D721Med (cell line): ENCODE measurements at regions not wholly inside any gene's neighbourhood (a gene's known extent, or its start where the extent isn't known, plus 50 kb on each side); places are given as distances from the start of the nearest gene placed in this dataset.
"Not testable (repeated sequence)": the region's sequence is repeated elsewhere in the genome, so short reads cannot be mapped to it uniquely, and the experiment has no call there.

Experiments used
- DNase-seq: peaks from one replicate; pipeline ENCODE4 v3.0.0; 2011; ENCODE audit warnings: low spot score; ENCODE audit not compliant: insufficient read length
- FAIRE-seq: peaks from 2 replicates; lab custom pipeline; 2011; peaks lifted over from hg19 to GRCh38; lab: Jason Lieb, UNC
- TF ChIP-seq, protein P1 (sequence below): IDR thresholded peaks from 2 replicates; pipeline ENCODE4 v1.5.1; 2012; ENCODE audit warnings: mild to moderate bottlenecking, control low read depth; ENCODE audit not compliant: insufficient read depth; ENCODE audit errors: missing control alignments

GRCh38 chr1:82782599-82782998 is 981.9 kb downstream of the ADGRL2 start:
- TF ChIP-seq, protein P1, sequence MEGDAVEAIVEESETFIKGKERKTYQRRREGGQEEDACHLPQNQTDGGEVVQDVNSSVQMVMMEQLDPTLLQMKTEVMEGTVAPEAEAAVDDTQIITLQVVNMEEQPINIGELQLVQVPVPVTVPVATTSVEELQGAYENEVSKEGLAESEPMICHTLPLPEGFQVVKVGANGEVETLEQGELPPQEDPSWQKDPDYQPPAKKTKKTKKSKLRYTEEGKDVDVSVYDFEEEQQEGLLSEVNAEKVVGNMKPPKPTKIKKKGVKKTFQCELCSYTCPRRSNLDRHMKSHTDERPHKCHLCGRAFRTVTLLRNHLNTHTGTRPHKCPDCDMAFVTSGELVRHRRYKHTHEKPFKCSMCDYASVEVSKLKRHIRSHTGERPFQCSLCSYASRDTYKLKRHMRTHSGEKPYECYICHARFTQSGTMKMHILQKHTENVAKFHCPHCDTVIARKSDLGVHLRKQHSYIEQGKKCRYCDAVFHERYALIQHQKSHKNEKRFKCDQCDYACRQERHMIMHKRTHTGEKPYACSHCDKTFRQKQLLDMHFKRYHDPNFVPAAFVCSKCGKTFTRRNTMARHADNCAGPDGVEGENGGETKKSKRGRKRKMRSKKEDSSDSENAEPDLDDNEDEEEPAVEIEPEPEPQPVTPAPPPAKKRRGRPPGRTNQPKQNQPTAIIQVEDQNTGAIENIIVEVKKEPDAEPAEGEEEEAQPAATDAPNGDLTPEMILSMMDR, result no peak
- no peak for DNase-seq
- no peak for FAIRE-seq

DNA sequence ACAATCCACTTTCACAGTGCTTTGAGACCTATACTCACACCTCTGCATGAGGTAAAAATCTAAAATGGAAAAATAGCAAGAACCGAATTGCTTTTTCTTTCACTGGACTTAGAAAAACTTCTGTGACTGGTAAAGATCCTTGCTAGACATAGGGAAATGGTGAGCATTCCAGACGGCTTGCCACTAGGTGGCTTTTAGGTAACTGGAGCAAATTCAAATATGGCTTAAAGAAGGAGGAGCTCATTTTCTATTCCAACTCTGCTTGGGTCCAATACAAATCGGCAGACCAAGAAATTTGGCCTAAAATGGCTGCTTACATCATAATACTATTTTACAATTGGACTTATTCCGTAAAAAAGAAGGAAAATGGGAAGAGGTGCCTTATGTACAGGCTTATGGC is 977.9 kb downstream of the ADGRL2 start:
- FAIRE-seq (no peak), DNase-seq (no peak)
- TF ChIP-seq, protein P1, result peak; percentile 12

GRCh38 chr1:82777240-82777639 is 976.5 kb downstream of the ADGRL2 start:
- DNase-seq (no peak), FAIRE-seq (no peak)
- TF ChIP-seq, protein P1, result no peak

DNA sequence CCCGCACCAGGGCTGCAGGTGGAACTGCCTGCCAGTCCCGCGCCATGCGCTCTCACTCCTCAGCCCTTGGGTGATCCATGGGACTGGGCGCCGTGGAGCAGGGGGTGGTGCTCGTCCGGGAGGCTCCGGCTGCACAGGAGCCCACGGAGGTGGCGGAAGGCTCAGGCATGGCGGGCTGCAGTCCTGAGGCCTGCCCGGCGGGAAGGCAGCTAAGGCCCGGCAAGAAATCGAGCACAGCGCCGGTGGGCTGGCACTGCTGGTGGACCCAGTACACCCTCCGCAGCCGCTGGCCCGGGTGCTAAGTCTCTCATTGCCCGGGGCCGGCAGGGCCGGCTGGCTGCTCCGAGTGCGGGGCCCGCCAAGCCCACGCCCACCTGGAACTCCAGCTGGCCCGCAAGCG is 976.0 kb downstream of the ADGRL2 start:
- not testable (repeated sequence) for FAIRE-seq, DNase-seq

DNA sequence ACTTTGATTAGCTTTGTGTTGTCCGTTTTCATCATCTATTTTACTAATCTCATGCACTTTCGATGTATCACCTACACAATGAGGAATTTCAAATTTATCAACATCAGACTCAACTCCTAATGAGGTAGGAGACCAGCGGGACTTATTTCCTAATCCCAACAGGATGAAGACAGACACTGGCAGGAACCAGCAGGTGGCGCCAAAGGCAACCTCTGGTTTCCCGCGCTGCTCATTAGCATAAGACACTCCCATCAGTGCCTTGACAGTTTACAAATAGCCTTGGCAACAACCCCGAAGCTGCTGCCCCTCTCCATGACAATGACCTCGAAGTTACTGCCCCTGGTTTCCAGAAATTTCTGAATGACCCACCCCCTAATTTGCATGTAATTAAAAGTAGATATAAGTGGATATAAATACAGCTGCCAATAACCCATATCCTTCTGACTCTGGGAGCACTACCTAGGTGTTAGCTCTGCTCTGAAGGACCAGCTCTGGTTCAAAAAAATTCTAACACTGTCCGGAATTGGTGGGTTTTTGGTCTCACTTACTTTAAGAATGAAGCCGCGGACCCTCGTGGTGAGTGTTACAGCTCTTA is 974.8 kb downstream of the ADGRL2 start:
- TF ChIP-seq, protein P1, result peak; percentile 32
- no peak for DNase-seq
- FAIRE-seq, result peak; percentile 16

- no peak for DNase-seq
- TF ChIP-seq, protein P1, result no peak
- FAIRE-seq, result no peak
These were observed 962.2 kb downstream of the ADGRL2 start for GRCh38 chr1:82762829-82763532.

DNA sequence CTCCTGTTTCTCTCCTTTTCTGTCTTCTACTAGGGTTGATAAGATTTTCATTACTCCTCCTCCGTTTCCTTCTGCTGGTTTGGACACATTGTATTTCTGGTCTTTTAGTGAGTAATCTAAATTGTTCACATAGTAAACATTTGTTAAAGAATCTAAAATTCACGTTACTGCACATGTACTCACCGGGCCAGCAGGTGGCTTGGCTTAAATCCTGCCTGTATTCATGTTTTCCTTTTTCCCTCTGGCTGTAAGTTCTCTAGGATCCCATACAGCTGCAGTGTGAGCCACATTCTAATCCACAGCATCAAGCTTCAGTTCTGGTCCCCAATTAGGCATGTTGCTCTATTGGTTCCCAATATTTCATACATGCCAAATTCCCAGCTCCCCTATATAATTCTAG is 958.3 kb downstream of the ADGRL2 start:
- FAIRE-seq, result no peak
- no peak for DNase-seq
- TF ChIP-seq, protein P1, result no peak
